MCF 10A (cell line): ENCODE measurements at regions not wholly inside any gene's neighbourhood (a gene's known extent, or its start where the extent isn't known, plus 50 kb on each side); places are given as distances from the start of the nearest gene placed in this dataset.

Experiments
- BruUV-seq: library from RNA; stranded (reverse); fragments of 400-500 nt; replicated peaks from 2 replicates; lab custom pipeline; 2021; lab: Mats Ljungman, UMichigan
- CTCF ChIA-PET: fragments of 300-600 bp; sonication (Branson Sonifier 250); formaldehyde crosslinking; extraction: SDS; loops from one replicate; lab custom pipeline; 2021; ENCODE audit warnings: antibody characterized with exemption, inconsistent platforms; lab: Yijun Ruan, JAX
- POLR2A ChIA-PET: fragments of 300-600, 350-650 bp; sonication (Branson Sonifier 250); formaldehyde crosslinking; extraction: SDS; loops from one replicate; lab custom pipeline; 2020; ENCODE audit warnings: antibody characterized with exemption, inconsistent platforms; lab: Yijun Ruan, JAX
- DNase-seq: peaks from one replicate; pipeline ENCODE4 v3.0.0-alpha.2; 2018; ENCODE audit not compliant: unreplicated experiment
- H3K27ac Mint-ChIP-seq: one replicate; pipeline ENCODE4 v1.8.0; 2022; ENCODE audit warnings: mild to moderate bottlenecking, low read depth, mixed read lengths; ENCODE audit not compliant: unreplicated experiment
- H3K27me3 Mint-ChIP-seq: one replicate; pipeline ENCODE4 v1.8.0; 2022; ENCODE audit warnings: mixed read lengths; ENCODE audit not compliant: insufficient read depth, unreplicated experiment
- H3K36me3 Mint-ChIP-seq: one replicate; pipeline ENCODE4 v1.8.0; 2022; ENCODE audit warnings: mild to moderate bottlenecking, moderate library complexity, mixed read lengths; ENCODE audit not compliant: insufficient read depth, unreplicated experiment
- H3K4me1 Mint-ChIP-seq: one replicate; pipeline ENCODE4 v1.8.0; 2022; ENCODE audit warnings: mixed read lengths; ENCODE audit not compliant: insufficient read depth, unreplicated experiment
- H3K4me3 Mint-ChIP-seq: one replicate; pipeline ENCODE4 v1.8.0; 2022; ENCODE audit warnings: mild to moderate bottlenecking, moderate library complexity, mixed read lengths; ENCODE audit not compliant: unreplicated experiment
- H3K9me3 Mint-ChIP-seq: one replicate; pipeline ENCODE4 v1.8.0; 2022; ENCODE audit warnings: mixed read lengths; ENCODE audit not compliant: unreplicated experiment
- CTCF ChIP-seq: fragments of 200-600 bp; IDR thresholded peaks from one replicate; pipeline ENCODE4 v1.8.0; 2022; ENCODE audit warnings: antibody characterized with exemption, mild to moderate bottlenecking; ENCODE audit not compliant: unreplicated experiment
- intact Hi-C: fragments of 100-400 bp; cut with micrococcal nuclease; formaldehyde crosslinking; loops from 2 replicates; pipeline ENCODE4 v1.14.1; 2022

GRCh38 chr5:79853676-79854418, 137.2 kb downstream of the MTX3 start:
- POLR2A ChIA-PET: interaction anchor here (0.6 kb wide), 1 partner anchor 8 kb away, joined by 3 read pairs; no protein-coding TSS in a partner anchor
- Mint-ChIP-seq H3K36me3 (no peaks in the 10 kb centered on the region), H3K4me1 (no peaks in the 10 kb centered on the region), H3K27ac (no peak overlapping the region), H3K9me3 (no peaks in the 10 kb centered on the region), H3K4me3 (no peak overlapping the region), H3K27me3 (no peaks in the 10 kb centered on the region)
- intact Hi-C loops: no loop called here
- CTCF ChIA-PET: interaction anchor here (0.6 to 2.0 kb wide), 3 partner anchors 29 to 231 kb away, joined by 3 to 5 read pairs (median 3); no protein-coding TSS in a partner anchor
- peak; percentile 69 for DNase-seq
- no TSS peak for BruUV-seq
- no peak for TF ChIP-seq CTCF

GRCh38 chr5:79853028-79853427, 138.0 kb downstream of the MTX3 start:
- H3K4me3 Mint-ChIP-seq: no peak overlapping the region
- no peaks in the 10 kb centered on the region for H3K9me3 Mint-ChIP-seq
- H3K27ac Mint-ChIP-seq: no peak overlapping the region
- no peak for TF ChIP-seq CTCF
- CTCF ChIA-PET: interaction anchor here (0.7 to 2.0 kb wide), 3 partner anchors 28 to 236 kb away, joined by 3 to 5 read pairs (median 5); no protein-coding TSS in a partner anchor
- BruUV-seq: no TSS peak
- no peaks in the 10 kb centered on the region for H3K27me3 Mint-ChIP-seq
- H3K4me1 Mint-ChIP-seq: no peaks in the 10 kb centered on the region
- POLR2A ChIA-PET: no interaction called here
- intact Hi-C loops: no loop called here
- DNase-seq: no peak
- H3K36me3 Mint-ChIP-seq: no peaks in the 10 kb centered on the region

- BruUV-seq: no TSS peak
- Mint-ChIP-seq H3K4me1 (no peaks in the 10 kb centered on the region), H3K9me3 (no peaks in the 10 kb centered on the region), H3K36me3 (no peaks in the 10 kb centered on the region), H3K27ac (no peak overlapping the region), H3K4me3 (no peak overlapping the region), H3K27me3 (no peaks in the 10 kb centered on the region)
- POLR2A ChIA-PET: interaction anchor here (0.6 kb wide), 1 partner anchor 39 kb away, joined by 3 read pairs; no protein-coding TSS in a partner anchor
- no peak for TF ChIP-seq CTCF
- CTCF ChIA-PET: no interaction called here
- intact Hi-C loops: no loop called here
- DNase-seq: no peak
Measured at GRCh38 chr5:79851391-79851863, 139.6 kb downstream of the MTX3 start.

GRCh38 chr5:79850941-79851340, 140.1 kb downstream of the MTX3 start:
- peaks cover 3% of the 10 kb centered on the region for H3K4me1 Mint-ChIP-seq
- no TSS peak for BruUV-seq
- H3K4me3 Mint-ChIP-seq: no peak overlapping the region
- ChIA-PET POLR2A (no interaction called here), CTCF (interaction anchor here (1.3 kb wide), 1 partner anchor 8 kb away, joined by 3 read pairs; no protein-coding TSS in a partner anchor)
- H3K36me3 Mint-ChIP-seq: no peaks in the 10 kb centered on the region
- DNase-seq: no peak
- TF ChIP-seq CTCF: no peak
- no peak overlapping the region for H3K27ac Mint-ChIP-seq
- H3K9me3 Mint-ChIP-seq: no peaks in the 10 kb centered on the region
- intact Hi-C loops: no loop called here
- H3K27me3 Mint-ChIP-seq: no peaks in the 10 kb centered on the region
